ENCODE measurements at regions not wholly inside any gene's neighbourhood (a gene's known extent, or its start where the extent isn't known, plus 50 kb on each side); places are given as distances from the start of the nearest gene placed in this dataset.
A peak's percentile ranks its signal among the peaks of the same experiment; 100 is the strongest.

DNA sequence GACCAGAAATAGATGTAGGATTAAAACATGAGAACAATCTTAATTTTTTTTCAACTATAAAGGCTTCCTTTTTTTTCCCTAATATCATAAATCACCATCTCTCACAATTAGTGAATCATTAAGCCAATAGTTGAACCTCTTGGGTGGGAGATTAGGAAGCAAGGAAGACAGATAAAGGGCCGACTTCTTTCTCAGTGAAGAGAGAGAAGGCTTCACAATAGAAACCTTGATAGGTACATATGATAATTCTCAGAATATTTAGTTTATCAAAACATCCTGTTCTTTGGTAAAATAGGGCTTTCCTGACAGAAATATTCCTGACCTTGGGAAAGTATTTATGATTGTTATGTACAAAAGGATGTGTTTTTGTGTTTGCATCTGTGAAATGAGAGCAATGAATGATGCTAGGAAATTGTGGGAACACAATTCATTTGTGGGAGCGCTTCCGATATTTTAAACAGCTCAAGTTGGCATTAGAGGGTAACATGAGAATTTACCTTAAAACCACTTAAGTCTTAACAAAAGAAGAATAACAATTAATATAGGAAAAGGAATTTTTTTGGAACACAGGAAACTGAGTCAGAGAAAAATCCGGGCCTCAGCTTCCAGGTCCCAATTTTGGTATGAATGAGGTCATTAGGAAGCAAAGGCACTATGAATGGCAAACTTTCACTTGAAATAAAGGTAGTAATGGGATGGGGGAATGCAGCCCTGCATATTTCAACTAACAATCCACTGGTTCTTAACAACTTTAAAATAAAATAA lies 263.2 kb upstream of the TGFBR2 start:
- no peak for ATAC-seq (ENCODE audit: low read depth)
- H4K91ac ChIP-seq (ENCODE audit: insufficient read depth, low read depth, low read length) = 0 out of 2 replicates have a peak overlapping the region, but pooled peaks have one; percentile 33
- peak overlapping the region; percentile 76; the same call in 1 of the 2 replicates for H4K5ac ChIP-seq (ENCODE audit: low read depth, low read length)
- H2AFZ ChIP-seq (replicated peaks; ENCODE audit: low read length, poor library complexity) = no peak overlapping the region
- peak overlapping the region; percentile 70 for H2BK20ac ChIP-seq (ENCODE audit: low read depth, low read length)
- no peak overlapping the region; the same call in 1 of the 2 replicates for H3K23ac ChIP-seq (ENCODE audit: low read depth, low read length)
- no peaks in the 10 kb centered on the region for H3K27me3 ChIP-seq (ENCODE audit: control insufficient read depth, insufficient read depth, low read length)
- H3K4ac ChIP-seq (ENCODE audit: low read depth, low read length) = peak overlapping the region; percentile 61; the same call in 1 of the 2 replicates
- no peaks in the 10 kb centered on the region for H3K36me3 ChIP-seq (ENCODE audit: control insufficient read depth, insufficient read depth, low read length)
- peak overlapping the region; percentile 37 to 64; a peak in 2 of 4 replicates for H4K8ac ChIP-seq (ENCODE audit: low read depth in 2 of 2, low read length in 2 of 2)
- CTCF ChIA-PET = interaction anchor here (1.2 kb wide), 1 partner anchor 9 kb away, joined by 4 read pairs; no protein-coding TSS in a partner anchor
- no peak overlapping the region for H3K4me2 ChIP-seq (ENCODE audit: low read depth, low read length)
- H3K9me1 ChIP-seq (ENCODE audit: insufficient read depth, low read length) = peaks cover 3% of the 10 kb centered on the region; the same call in 1 of the 2 replicates
- H3K9me3 ChIP-seq (ENCODE audit: control insufficient read depth, insufficient read depth, low read length) = no peaks in the 10 kb centered on the region
- H2BK15ac ChIP-seq (ENCODE audit: low read depth, low read length) = peak overlapping the region; percentile 83; the same call in 2 of the 3 replicates
- no peaks in the 10 kb centered on the region for H3K79me1 ChIP-seq (ENCODE audit: low read depth in 1 of 2, low read length in 2 of 2)
- peak overlapping the region; percentile 66; the same call in 1 of the 2 replicates for H3K56ac ChIP-seq (ENCODE audit: extremely low read depth, insufficient read depth, low read length)
- no TSS peak for BruUV-seq (replicated peaks)
- H2BK120ac ChIP-seq (ENCODE audit: low read depth, low read length) = peak overlapping the region; percentile 91; the same call in 1 of the 2 replicates
- in situ Hi-C loops (cut with MboI; ENCODE audit: low sequenced_read_pairs) (no loop called here), intact Hi-C loops (cut with micrococcal nuclease) (no loop called here), dilution Hi-C loops (cut with HindIII; ENCODE audit: low sequenced_read_pairs, unreplicated experiment) (no loop called here)
- H3K4me1 ChIP-seq (ENCODE audit: control insufficient read depth, insufficient read depth, low read length) = peaks cover 10% of the 10 kb centered on the region; the same call in 1 of the 2 replicates
- H3K14ac ChIP-seq (replicated peaks; ENCODE audit: low read depth, low read length) = peak overlapping the region; percentile 16; the same call in 1 of the 2 replicates
- H3K9ac ChIP-seq (ENCODE audit: low read depth, low read length) = no peak overlapping the region
- no peak overlapping the region for H3K4me3 ChIP-seq (ENCODE audit: insufficient read depth, low read depth, low read length)
- H2AK9ac ChIP-seq (replicated peaks; ENCODE audit: low read depth, low read length, poor library complexity) = no peak overlapping the region
- no peak for DNase-seq
- WGBS, 2 experiments (ENCODE audit: extremely low coverage in 2 of 2, insufficient read length in 1 of 2) = no CpG with 5 or more reads among the region's 4 CpGs
- H4K20me1 ChIP-seq (ENCODE audit: insufficient read depth, low read length) = no peaks in the 10 kb centered on the region
- TF ChIP-seq NFE2L2 (IDR thresholded peaks at IDR 0.05; ENCODE audit: low read depth, low read length) = no peak
- TF ChIP-seq, protein P1, sequence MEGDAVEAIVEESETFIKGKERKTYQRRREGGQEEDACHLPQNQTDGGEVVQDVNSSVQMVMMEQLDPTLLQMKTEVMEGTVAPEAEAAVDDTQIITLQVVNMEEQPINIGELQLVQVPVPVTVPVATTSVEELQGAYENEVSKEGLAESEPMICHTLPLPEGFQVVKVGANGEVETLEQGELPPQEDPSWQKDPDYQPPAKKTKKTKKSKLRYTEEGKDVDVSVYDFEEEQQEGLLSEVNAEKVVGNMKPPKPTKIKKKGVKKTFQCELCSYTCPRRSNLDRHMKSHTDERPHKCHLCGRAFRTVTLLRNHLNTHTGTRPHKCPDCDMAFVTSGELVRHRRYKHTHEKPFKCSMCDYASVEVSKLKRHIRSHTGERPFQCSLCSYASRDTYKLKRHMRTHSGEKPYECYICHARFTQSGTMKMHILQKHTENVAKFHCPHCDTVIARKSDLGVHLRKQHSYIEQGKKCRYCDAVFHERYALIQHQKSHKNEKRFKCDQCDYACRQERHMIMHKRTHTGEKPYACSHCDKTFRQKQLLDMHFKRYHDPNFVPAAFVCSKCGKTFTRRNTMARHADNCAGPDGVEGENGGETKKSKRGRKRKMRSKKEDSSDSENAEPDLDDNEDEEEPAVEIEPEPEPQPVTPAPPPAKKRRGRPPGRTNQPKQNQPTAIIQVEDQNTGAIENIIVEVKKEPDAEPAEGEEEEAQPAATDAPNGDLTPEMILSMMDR (conservative IDR thresholded peaks at IDR 0.05; ENCODE audit: low read depth, low read length) = no peak
- no peak for TF ChIP-seq MAFK (IDR thresholded peaks at IDR 0.05; ENCODE audit: low read depth, low read length)
- no peak for TF ChIP-seq RFX5 (IDR thresholded peaks at IDR 0.05; ENCODE audit: low read depth, low read length)
- no peak for TF ChIP-seq POLR2A (IDR thresholded peaks at IDR 0.05; ENCODE audit: low read depth, low read length)
- TF ChIP-seq RCOR1 (IDR thresholded peaks at IDR 0.05; ENCODE audit: insufficient replicate concordance, low read length) = no peak
- H2AK5ac ChIP-seq (ENCODE audit: low read depth, low read length) = peak overlapping the region; percentile 72; the same call in 1 of the 2 replicates
- peak overlapping the region; percentile 80; the same call in 1 of the 2 replicates for H3K18ac ChIP-seq (ENCODE audit: low read depth, low read length)
- peak overlapping the region; percentile 15; the same call in 1 of the 2 replicates for H3K27ac ChIP-seq (ENCODE audit: insufficient read depth, low read length)
- POLR2A ChIA-PET (ENCODE audit: unreplicated experiment) = no interaction called here
- H2BK5ac ChIP-seq (ENCODE audit: low read depth, low read length, poor library complexity, severe bottlenecking) = peak overlapping the region; percentile 87

Measured in IMR-90 (cell line).